OCI-LY1 (cell line): ENCODE measurements at regions not wholly inside any gene's neighbourhood (a gene's known extent, or its start where the extent isn't known, plus 50 kb on each side); places are given as distances from the start of the nearest gene placed in this dataset.

Experiments used
- H2AFZ ChIP-seq: fragments of 200-600 bp; sonication (generic), shearing (Covaris generic); 2 replicates; pipeline ENCODE4 v1.6.0; 2014; ENCODE audit warnings: antibody characterized with exemption, mild to moderate bottlenecking, low read length
- H3F3A ChIP-seq: fragments of 200-600 bp; sonication (generic), shearing (Covaris generic); 2 replicates; pipeline ENCODE4 v1.6.0; 2014; ENCODE audit warnings: mild to moderate bottlenecking, antibody characterized with exemption, low read length, moderate library complexity; ENCODE audit not compliant: insufficient read depth
- H3K27ac ChIP-seq: fragments of 200-600 bp; sonication (generic); 2 replicates; pipeline ENCODE4 v1.5.1; 2014; ENCODE audit warnings: low read length, mixed run types, mild to moderate bottlenecking, low read depth; ENCODE audit not compliant: poor library complexity, severe bottlenecking
- H3K27me3 ChIP-seq: fragments of 200-600 bp; sonication (generic); 2 replicates; pipeline ENCODE4 v1.6.0; 2014; ENCODE audit warnings: antibody characterized with exemption, mild to moderate bottlenecking, low read length, moderate library complexity; ENCODE audit not compliant: insufficient read depth
- H3K36me3 ChIP-seq: fragments of 200-600 bp; sonication (generic); 2 replicates; pipeline ENCODE4 v1.6.1; 2014; ENCODE audit warnings: mild to moderate bottlenecking, antibody characterized with exemption, low read length, moderate library complexity, mixed read lengths; ENCODE audit not compliant: insufficient read depth
- H3K4me1 ChIP-seq: fragments of 200-600 bp; sonication (generic); 2 replicates; pipeline ENCODE4 v1.5.1; 2014; ENCODE audit warnings: mild to moderate bottlenecking, low read length, moderate library complexity; ENCODE audit not compliant: insufficient read depth, severe bottlenecking
- H3K4me2 ChIP-seq: fragments of 200-600 bp; sonication (generic), shearing (Covaris generic); 2 replicates; pipeline ENCODE4 v1.6.1; 2014; ENCODE audit warnings: low read length
- H3K4me3 ChIP-seq: fragments of 200-600 bp; sonication (generic); 2 replicates; pipeline ENCODE4 v1.5.1; 2014; ENCODE audit warnings: low read length, low read depth, mild to moderate bottlenecking, mixed read lengths; ENCODE audit not compliant: poor library complexity, severe bottlenecking
- H3K79me2 ChIP-seq: fragments of 200-600 bp; shearing (Covaris generic); 2 replicates; pipeline ENCODE4 v1.6.1; 2016; ENCODE audit warnings: mixed run types, low read length, mixed read lengths; ENCODE audit not compliant: insufficient read depth
- H3K9ac ChIP-seq: fragments of 200-600 bp; sonication (generic), shearing (Covaris generic); 2 replicates; pipeline ENCODE4 v1.6.1; 2014; ENCODE audit warnings: mild to moderate bottlenecking, low read length, mixed read lengths
- H3K9me2 ChIP-seq: fragments of 200-600 bp; sonication (generic), shearing (Covaris generic); 2 replicates; pipeline ENCODE4 v1.6.1; 2014; ENCODE audit warnings: low read depth, mild to moderate bottlenecking, low read length, mixed read lengths
- H3K9me3 ChIP-seq: fragments of 200-600 bp; shearing (Covaris generic); 2 replicates; pipeline ENCODE4 v1.6.1; 2014; ENCODE audit warnings: low read length, mixed read lengths
- H4K20me1 ChIP-seq: fragments of 200-600 bp; sonication (generic), shearing (Covaris generic); 2 replicates; pipeline ENCODE4 v1.6.0; 2016; ENCODE audit warnings: mild to moderate bottlenecking, low read length; ENCODE audit not compliant: insufficient read depth
- EZH2 ChIP-seq: fragments of 200-600 bp; sonication (generic), shearing (Covaris generic); IDR thresholded peaks from 2 replicates; pipeline ENCODE4 v1.8.0; 2017; ENCODE audit warnings: borderline replicate concordance, mixed run types, mild to moderate bottlenecking, antibody characterized with exemption, low read length, moderate library complexity, mixed read lengths
- TF ChIP-seq, protein P1 (sequence below): fragments of 200-600 bp; sonication (generic), shearing (Covaris generic); IDR thresholded peaks from 2 replicates; pipeline ENCODE4 v1.5.1; 2017; ENCODE audit warnings: mild to moderate bottlenecking, antibody characterized with exemption, low read length, moderate library complexity, mixed read lengths

DNA sequence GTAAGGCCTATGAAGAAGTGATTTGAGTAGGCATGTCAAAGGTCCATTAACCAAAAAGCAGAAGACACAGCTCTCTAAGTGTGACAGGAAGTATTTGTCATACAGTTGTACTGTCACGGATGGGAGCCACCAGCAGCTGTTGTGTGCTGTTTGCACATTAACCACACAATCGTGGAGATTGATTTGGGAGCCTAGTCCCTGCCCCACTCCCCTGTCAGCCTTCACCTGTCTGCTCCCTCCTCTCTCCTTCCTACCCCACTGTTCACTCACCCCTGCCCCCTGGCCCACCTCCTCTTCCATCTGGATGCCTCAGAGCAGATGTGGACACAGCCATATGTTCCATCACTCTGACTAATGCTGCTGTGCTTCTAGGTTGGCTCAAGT, 124.7 kb upstream of the SPACA1 start:
- Histone ChIP-seq H3K36me3 (no peaks in the 10 kb centered on the region), H3K4me2 (peak overlapping the region; percentile 84), H4K20me1 (no peaks in the 10 kb centered on the region), H3F3A (peaks cover 10% of the 10 kb centered on the region; the same call in 1 of the 2 replicates), H3K9ac (peak overlapping the region; percentile 84), H3K9me2 (no peaks in the 10 kb centered on the region), H3K4me3 (peak overlapping the region; percentile 19), H3K79me2 (no peaks in the 10 kb centered on the region), H3K27me3 (no peaks in the 10 kb centered on the region), H3K9me3 (no peaks in the 10 kb centered on the region), H3K27ac (peak overlapping the region; percentile 99), H3K4me1 (peaks cover 98% of the 10 kb centered on the region), H2AFZ (no peak overlapping the region)
- TF ChIP-seq, protein P1, sequence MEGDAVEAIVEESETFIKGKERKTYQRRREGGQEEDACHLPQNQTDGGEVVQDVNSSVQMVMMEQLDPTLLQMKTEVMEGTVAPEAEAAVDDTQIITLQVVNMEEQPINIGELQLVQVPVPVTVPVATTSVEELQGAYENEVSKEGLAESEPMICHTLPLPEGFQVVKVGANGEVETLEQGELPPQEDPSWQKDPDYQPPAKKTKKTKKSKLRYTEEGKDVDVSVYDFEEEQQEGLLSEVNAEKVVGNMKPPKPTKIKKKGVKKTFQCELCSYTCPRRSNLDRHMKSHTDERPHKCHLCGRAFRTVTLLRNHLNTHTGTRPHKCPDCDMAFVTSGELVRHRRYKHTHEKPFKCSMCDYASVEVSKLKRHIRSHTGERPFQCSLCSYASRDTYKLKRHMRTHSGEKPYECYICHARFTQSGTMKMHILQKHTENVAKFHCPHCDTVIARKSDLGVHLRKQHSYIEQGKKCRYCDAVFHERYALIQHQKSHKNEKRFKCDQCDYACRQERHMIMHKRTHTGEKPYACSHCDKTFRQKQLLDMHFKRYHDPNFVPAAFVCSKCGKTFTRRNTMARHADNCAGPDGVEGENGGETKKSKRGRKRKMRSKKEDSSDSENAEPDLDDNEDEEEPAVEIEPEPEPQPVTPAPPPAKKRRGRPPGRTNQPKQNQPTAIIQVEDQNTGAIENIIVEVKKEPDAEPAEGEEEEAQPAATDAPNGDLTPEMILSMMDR = no peak
- no peak for TF ChIP-seq EZH2

DNA sequence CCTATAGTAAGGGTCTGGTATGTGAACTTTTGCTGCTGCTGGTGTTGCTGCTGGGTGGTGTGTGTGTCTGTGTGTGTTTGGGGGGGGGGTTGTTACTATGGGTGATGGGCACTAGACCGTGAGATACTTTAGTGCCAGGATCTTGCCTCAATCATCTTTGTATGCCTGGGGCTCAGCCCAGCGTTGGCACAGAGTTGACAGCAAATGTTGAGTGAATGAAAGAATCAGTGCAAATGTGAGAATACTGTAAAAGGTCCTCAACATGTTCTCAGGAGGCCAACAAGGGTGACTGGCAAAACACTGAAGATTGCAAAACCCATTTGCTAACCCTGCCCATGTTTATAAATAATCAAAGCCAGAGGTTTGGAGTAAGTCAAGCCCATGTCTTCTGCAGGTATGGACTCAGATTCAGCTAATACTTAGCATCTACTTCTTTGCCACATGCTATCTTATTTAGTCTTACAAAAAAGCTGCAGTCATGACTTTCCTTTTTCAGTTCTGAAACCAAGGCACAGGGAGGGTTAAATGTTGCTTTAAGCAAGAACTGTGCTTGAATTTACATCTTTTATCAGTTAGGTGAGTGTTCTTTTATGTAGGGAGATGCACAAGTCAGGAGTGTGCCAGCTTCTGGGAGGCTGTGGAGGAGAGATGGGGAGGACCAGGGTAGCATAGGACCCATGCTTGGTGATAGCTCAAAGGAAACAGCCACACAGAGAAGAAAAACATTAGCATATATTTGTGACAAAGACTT, 125.3 kb upstream of the SPACA1 start:
- H4K20me1 ChIP-seq = no peaks in the 10 kb centered on the region
- H3K27me3 ChIP-seq = no peaks in the 10 kb centered on the region
- H3K9ac ChIP-seq = peak overlapping the region; percentile 84
- peak overlapping the region; percentile 99 for H3K27ac ChIP-seq
- H3K9me3 ChIP-seq = no peaks in the 10 kb centered on the region
- H3K36me3 ChIP-seq = no peaks in the 10 kb centered on the region
- TF ChIP-seq, protein P1 = no peak
- no peak for TF ChIP-seq EZH2
- peaks cover 100% of the 10 kb centered on the region for H3K4me1 ChIP-seq
- peak overlapping the region; percentile 84 for H3K4me2 ChIP-seq
- H3K4me3 ChIP-seq = peak overlapping the region; percentile 4
- peaks cover 10% of the 10 kb centered on the region; the same call in 1 of the 2 replicates for H3F3A ChIP-seq
- no peak overlapping the region for H2AFZ ChIP-seq
- H3K9me2 ChIP-seq = no peaks in the 10 kb centered on the region
- no peaks in the 10 kb centered on the region for H3K79me2 ChIP-seq

DNA sequence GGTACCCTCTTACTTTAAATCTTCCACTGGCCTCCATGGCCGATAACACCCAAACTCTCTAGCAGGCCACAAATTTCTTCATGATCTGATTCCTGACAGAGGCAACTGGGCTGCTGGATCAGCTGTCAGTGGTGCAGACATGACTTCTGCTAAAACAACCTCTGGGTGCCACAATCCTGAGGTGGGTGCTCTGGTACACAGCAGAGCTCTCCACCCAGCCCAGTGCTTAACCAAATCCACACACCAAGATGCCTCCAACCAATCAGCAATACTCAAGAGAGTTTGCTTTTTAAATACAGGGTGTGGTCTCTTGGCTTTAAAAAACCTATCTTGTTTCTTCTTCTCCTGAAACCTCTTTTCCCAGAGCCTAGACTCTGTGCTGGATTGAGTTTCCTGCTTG, 126.6 kb upstream of the SPACA1 start:
- Histone ChIP-seq H3K4me2 (peak overlapping the region; percentile 84), H3K4me1 (peaks cover 100% of the 10 kb centered on the region), H3F3A (peaks cover 13% of the 10 kb centered on the region; the same call in 1 of the 2 replicates), H3K79me2 (no peaks in the 10 kb centered on the region), H3K36me3 (no peaks in the 10 kb centered on the region), H2AFZ (no peak overlapping the region), H4K20me1 (no peaks in the 10 kb centered on the region), H3K4me3 (peak overlapping the region; percentile 60), H3K9me2 (no peaks in the 10 kb centered on the region), H3K27me3 (no peaks in the 10 kb centered on the region), H3K27ac (peak overlapping the region; percentile 99), H3K9me3 (no peaks in the 10 kb centered on the region), H3K9ac (peak overlapping the region; percentile 84)
- TF ChIP-seq, protein P1 = no peak
- TF ChIP-seq EZH2 = no peak
